HG02759 (cell line): ENCODE measurements at regions not wholly inside any gene's neighbourhood (a gene's known extent, or its start where the extent isn't known, plus 50 kb on each side); places are given as distances from the start of the nearest gene placed in this dataset.
"Not testable (repeated sequence)": the region's sequence is repeated elsewhere in the genome, so short reads cannot be mapped to it uniquely, and the experiment has no call there.

Experiments used
- ATAC-seq: cut with Tn5 transposase; IDR thresholded peaks from one replicate; pipeline ENCODE4 v1.9.1; 2021; ENCODE audit warnings: mild to moderate bottlenecking, moderate library complexity; ENCODE audit not compliant: unreplicated experiment

- no peak for ATAC-seq
These were observed 106.7 kb downstream of the LEPR start for GRCh38 chr1:65527190-65527589.

- ATAC-seq: no peak
These were observed 107.4 kb downstream of the LEPR start for GRCh38 chr1:65527707-65528503.

GRCh38 chr1:65531972-65532570 lies 111.6 kb downstream of the LEPR start:
- no peak for ATAC-seq

- no peak for ATAC-seq
These were observed 115.5 kb downstream of the LEPR start for GRCh38 chr1:65535981-65536380.

- ATAC-seq: no peak
These were observed 117.6 kb downstream of the LEPR start for GRCh38 chr1:65538086-65538485.

- no peak for ATAC-seq
These were observed 118.2 kb downstream of the LEPR start for GRCh38 chr1:65538664-65539063.

- no peak for ATAC-seq
These were observed 119.0 kb downstream of the LEPR start for GRCh38 chr1:65539266-65540131.

GRCh38 chr1:65541161-65541560 lies 120.7 kb downstream of the LEPR start:
- no peak for ATAC-seq

GRCh38 chr1:65541865-65542264 lies 121.4 kb downstream of the LEPR start:
- ATAC-seq: no peak

GRCh38 chr1:65542592-65542991 lies 122.1 kb downstream of the LEPR start:
- not testable (repeated sequence) for ATAC-seq

GRCh38 chr1:65550306-65551010 lies 130.0 kb downstream of the LEPR start:
- not testable (repeated sequence) for ATAC-seq

GRCh38 chr1:65552484-65552883 lies 132.0 kb downstream of the LEPR start:
- not testable (repeated sequence) for ATAC-seq

- ATAC-seq: not testable (repeated sequence)
These were observed 133.8 kb downstream of the LEPR start for GRCh38 chr1:65554086-65554764.

GRCh38 chr1:65554829-65555228 lies 134.4 kb downstream of the LEPR start:
- no peak for ATAC-seq

GRCh38 chr1:65558215-65558614 lies 137.7 kb downstream of the LEPR start:
- ATAC-seq: no peak

- ATAC-seq: no peak
These were observed 144.0 kb downstream of the LEPR start for GRCh38 chr1:65564493-65564892.

- ATAC-seq: no peak
These were observed 147.8 kb downstream of the LEPR start for GRCh38 chr1:65568285-65568684.

- no peak for ATAC-seq
These were observed 152.4 kb downstream of the LEPR start for GRCh38 chr1:65572701-65573421.

- no peak for ATAC-seq
These were observed 156.8 kb downstream of the LEPR start for GRCh38 chr1:65577278-65577677.

- ATAC-seq: not testable (repeated sequence)
These were observed 157.5 kb downstream of the LEPR start for GRCh38 chr1:65577982-65578381.
